NCI-H1092 treated with DMSO at 0.1 percent for 48 hours (cell line): ENCODE measurements at regions not wholly inside any gene's neighbourhood (a gene's known extent, or its start where the extent isn't known, plus 50 kb on each side); places are given as distances from the start of the nearest gene placed in this dataset.

Experiments used
- DNase-seq: peaks from one replicate; lab custom pipeline; 2025; lab: John Stamatoyannopoulos, UW

- no peak for DNase-seq
Measured at GRCh38 chr7:124692425-124692824, 73.2 kb downstream of the GPR37 start.

- DNase-seq, result no peak
Measured at GRCh38 chr7:124690840-124691239, 74.8 kb downstream of the GPR37 start.

GRCh38 chr7:124689931-124690330, 75.7 kb downstream of the GPR37 start:
- DNase-seq, result no peak

GRCh38 chr7:124689523-124689922, 76.1 kb downstream of the GPR37 start:
- no peak for DNase-seq

GRCh38 chr7:124688991-124689390, 76.6 kb downstream of the GPR37 start:
- no peak for DNase-seq

GRCh38 chr7:124686543-124687171, 78.9 kb downstream of the GPR37 start:
- DNase-seq, result no peak

DNA sequence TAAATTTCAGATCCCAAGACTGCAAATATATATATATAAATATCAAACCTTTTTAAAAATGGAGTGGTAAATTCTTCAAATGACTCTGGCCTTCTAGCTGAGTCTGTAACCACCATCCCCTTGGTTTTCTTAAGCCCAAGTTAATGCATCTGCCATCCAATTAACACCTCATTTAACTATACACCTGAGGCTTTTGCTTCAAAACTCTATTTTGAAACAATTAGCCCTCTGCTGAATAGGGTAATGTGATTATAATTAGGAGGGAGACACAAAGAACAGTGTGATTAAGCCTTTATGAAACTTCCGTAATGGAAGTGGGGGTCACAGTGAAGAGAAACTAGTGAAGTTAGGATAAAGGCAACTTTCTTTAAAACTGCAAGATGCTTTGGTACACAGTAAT, 83.6 kb downstream of the GPR37 start:
- no peak for DNase-seq

- DNase-seq, result no peak
Measured at GRCh38 chr7:124680304-124680703, 85.3 kb downstream of the GPR37 start.

- no peak for DNase-seq
Measured at GRCh38 chr7:124679586-124680225, 85.9 kb downstream of the GPR37 start.

DNA sequence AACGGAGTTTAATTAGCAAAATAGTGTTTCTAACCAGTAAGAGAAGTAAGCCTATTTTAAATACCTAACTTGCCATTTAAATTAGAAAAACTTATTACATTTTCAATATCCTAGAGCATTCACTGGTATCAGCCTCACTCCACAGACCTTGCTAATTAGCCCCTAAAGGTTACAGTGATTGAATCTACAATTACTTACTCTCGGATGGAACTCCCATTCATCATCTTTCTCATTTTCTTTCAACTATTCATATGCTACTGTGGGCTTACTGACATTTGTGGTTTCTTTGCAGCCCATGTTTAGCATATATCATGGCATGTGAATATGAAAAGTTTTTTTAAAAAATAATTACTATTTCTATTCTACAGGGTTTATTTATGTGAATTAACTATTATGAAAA, 86.4 kb downstream of the GPR37 start:
- no peak for DNase-seq

DNA sequence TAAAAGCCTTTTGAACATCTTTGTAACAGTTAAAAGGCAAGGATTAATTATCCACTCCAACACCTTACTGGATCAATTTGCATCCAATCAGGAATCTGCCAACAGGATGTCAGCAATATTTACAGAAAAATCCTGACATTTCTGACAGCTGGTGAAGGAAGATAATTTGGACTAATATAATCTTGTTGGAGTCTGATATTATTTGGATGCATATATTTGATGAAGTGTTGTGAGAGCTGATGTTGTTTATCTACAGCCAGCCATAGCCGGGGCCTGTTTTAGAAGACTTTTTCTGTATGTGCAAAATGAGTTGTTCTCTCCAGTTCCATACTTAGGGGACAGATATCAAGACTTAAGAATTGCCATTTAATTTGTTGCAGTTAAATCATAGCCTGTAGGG, 91.1 kb downstream of the GPR37 start:
- no peak for DNase-seq

- DNase-seq, result no peak
Measured at GRCh38 chr7:124672011-124672410, 93.6 kb downstream of the GPR37 start.

DNA sequence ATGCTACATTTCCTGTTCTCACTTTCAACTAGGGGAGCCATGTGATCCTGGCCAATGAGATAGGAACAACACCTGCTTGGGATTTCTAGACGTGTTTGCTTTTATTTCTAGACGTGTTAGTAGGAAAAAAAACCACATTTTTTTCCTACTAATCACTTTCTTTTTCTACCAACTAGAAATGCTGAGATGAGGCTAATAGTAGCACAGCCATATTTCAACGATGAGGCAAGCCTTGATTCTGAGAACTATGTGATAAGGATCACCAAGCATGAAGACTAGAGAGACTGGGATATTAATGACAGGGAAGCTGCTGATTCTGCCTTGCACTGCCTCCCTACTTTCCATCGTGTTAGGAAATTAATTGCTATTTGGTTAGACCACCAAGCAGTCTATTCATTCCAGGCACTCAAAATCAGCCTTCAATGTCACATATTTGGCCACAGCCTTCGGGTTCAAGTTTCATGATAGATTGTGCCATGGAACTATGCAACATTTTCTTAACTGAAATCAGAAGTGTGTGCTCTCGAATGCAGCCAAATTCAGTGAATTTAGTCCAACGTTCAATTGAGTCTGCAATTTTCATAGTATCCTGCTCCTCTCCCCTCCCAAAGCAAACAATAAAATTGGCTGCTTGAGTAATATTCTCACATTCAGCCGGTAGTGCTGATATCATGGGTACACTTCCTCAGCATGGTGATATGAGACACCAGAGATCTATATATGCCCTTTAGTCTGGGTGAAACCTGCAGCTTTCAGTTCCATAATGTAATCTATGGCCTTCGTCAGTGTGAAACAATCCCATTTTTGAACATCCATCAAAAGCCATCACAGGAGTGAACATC, 98.1 kb downstream of the GPR37 start:
- no peak for DNase-seq

GRCh38 chr7:124662937-124663336, 102.7 kb downstream of the GPR37 start:
- no peak for DNase-seq

- DNase-seq, result no peak
Measured at GRCh38 chr7:124662372-124662771, 103.2 kb downstream of the GPR37 start.

DNA sequence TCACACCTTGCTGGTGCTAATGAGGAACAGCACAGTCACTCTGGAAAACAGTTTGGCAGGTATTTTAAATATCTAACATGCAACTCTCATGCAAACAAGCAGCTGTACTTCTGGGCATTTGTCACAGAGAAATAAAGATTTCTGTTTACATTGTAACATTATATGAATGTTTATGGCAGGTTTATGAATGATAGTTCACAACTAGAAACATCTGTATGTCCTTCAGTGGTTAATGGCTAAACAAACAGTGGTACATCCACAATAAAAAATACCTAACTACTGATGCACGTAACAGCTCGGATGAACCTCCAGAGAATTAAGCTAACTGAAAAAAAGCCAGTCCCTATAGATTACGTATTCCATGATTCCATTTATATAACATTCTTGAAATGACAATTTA, 109.6 kb downstream of the GPR37 start:
- DNase-seq, result peak; percentile 76

DNA sequence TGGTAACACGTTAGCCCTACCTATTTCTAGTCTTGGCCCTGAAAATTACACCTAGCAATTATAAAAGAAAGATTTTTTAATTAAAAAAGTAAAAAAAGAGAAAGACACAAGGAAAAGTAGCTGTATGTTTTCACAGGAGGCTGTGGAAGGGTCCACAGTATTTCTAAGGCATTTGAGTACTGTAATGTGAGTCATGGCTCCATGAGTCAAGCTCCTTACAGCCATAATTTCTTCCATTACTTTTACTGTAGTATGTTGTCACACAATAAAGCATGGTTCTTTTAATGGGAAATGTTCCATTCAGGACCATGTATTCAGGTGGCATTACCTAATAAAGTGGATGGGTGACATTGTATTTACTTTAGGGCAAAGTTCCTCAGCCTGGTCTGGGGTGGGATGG, 113.4 kb downstream of the GPR37 start:
- DNase-seq, result no peak

- DNase-seq, result no peak
Measured at GRCh38 chr7:124651136-124651535, 114.5 kb downstream of the GPR37 start.

DNA sequence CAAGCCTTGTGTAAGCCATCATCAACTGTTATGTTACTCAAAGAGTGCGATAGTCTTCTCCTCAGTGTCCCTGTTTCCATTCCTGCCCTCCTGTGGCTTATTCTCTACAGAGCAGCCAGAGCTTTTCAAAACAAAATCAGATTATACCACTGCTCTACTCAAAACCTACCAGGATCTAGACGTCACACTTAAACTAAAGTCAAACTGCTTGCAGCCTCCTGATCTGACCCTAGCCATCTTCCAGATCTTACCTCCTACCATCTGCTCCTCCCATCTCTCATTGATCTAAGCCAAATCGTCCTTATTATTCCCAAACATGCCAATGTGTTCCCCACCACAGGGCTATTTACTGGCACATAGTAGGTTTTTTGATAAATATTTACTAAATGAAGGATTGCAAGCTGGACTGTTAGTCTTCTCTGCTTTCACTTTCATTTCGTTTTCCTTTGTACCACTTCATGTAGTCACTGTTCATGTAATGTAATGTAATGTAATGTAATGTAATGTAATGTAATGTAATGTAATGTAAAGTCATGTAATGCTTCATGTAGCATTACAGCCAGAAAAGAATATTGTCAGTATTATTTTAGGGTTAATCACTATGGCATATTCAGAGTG, 116.1 kb downstream of the GPR37 start:
- no peak for DNase-seq

DNA sequence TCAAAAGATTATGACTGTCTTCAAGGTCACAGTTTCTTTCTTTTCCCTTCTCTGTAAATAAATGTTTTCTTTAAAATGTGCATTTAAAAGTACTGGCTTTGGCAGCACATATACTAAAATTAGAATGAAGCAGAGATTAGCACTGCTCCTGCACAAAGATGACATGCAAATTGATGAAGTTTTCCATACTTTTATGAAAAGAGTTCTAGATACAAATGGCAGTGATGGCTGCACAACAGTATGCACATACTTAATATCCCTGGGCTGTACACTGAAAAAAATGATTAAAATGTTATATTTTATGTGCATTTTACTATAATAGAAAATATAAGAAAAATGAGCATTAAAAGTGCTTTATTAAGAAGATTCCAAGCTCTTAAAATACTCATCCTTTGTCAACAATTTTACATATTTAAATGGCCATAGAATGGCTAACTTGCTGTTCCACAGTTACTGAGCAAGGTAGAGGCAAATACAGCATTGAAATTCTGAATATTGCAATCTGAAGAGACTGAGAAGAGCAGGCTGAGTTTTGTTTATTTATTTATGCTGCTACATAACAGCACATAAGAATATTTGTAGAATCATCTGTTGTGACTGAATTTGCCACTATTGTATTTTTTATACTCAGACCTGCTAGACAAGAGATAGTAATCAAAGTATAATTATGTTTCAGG, 117.8 kb downstream of the GPR37 start:
- no peak for DNase-seq

- no peak for DNase-seq
Measured at GRCh38 chr7:124645704-124646103, 119.9 kb downstream of the GPR37 start.

DNA sequence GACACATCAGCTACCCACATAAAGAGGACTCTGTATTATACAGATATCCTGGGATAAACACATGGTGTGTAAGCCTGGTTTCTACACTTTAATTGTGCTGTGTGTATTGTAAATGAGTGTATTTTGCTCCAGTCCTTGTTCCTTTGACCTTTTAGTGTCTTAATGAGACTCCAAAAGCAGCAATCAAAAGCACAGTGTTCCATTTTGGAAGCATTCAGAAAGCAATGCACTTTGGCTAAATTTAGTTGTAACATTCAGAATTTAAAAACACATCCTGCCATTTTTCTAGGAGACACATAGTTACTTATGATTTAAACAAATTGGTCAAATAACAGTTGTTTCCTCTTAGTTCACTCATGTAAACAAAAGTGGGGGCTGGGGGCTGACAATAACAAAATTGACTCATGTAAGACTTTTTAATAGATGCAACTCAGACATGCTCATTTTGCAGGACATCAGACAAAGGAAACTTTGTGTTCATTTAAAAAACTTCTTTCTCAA, 122.2 kb downstream of the GPR37 start:
- DNase-seq, result no peak
